ENCODE measurements at regions not wholly inside any gene's neighbourhood (a gene's known extent, or its start where the extent isn't known, plus 50 kb on each side); places are given as distances from the start of the nearest gene placed in this dataset.

DNA sequence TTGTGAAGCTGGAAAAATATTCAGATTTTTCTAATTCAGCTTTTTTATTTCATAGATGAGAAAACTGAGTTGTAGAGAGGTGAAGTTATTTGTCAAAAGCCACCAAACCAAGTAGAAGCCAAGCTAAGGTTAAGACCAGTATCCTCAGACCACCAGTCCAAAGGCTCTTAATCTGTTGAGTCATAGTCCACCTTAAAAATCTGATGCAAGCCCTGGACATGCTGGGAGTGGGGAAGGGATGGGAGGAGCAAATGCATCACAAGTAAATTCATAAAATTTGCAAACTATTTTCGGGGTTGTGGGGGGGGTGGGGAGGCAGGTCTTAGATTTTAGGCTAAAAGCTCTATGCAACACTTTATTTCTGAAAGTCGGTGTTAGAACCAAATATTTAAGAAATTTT lies 307.7 kb upstream of the SEMA6D start:
- TF ChIP-seq CTCF (IDR thresholded peaks at IDR 0.05), result no peak
- no peak for TF ChIP-seq POLR2A (IDR thresholded peaks at IDR 0.05)

All from uterus (tissue), 2 donors.